WTC11 (cell line): ENCODE measurements at regions not wholly inside any gene's neighbourhood (a gene's known extent, or its start where the extent isn't known, plus 50 kb on each side); places are given as distances from the start of the nearest gene placed in this dataset.

Experiments
- CBFB ChIP-seq: sonication (generic); formaldehyde crosslinking; IDR thresholded peaks from 2 replicates; pipeline ENCODE4 v1.8.1; 2022; ENCODE audit warnings: mild to moderate bottlenecking, low read depth, missing genetic modification reagents
- CTCF ChIP-seq: fragments of 200-600 bp; IDR thresholded peaks from 2 replicates; pipeline ENCODE4 v1.8.0; 2022; ENCODE audit warnings: antibody characterized with exemption
- ESRRA ChIP-seq: sonication (generic); formaldehyde crosslinking; IDR thresholded peaks from 2 replicates; pipeline ENCODE4 v1.8.1; 2022; ENCODE audit warnings: mild to moderate bottlenecking, missing genetic modification reagents, borderline replicate concordance
- MAX ChIP-seq: sonication (generic); formaldehyde crosslinking; IDR thresholded peaks from 2 replicates; pipeline ENCODE4 v1.8.0; 2022; ENCODE audit warnings: mild to moderate bottlenecking, missing genetic modification reagents
- TF ChIP-seq, protein P1 (sequence below): sonication (generic); formaldehyde crosslinking; IDR thresholded peaks from 2 replicates; pipeline ENCODE4 v1.8.1; 2022; ENCODE audit warnings: mild to moderate bottlenecking, moderate library complexity, missing genetic modification reagents

GRCh38 chr18:11502368-11502767 is 107.0 kb upstream of the SLC35G4 start:
- TF ChIP-seq MAX (CRISPR knock-in tag) (no peak), CBFB (CRISPR knock-in tag) (no peak), ESRRA (CRISPR knock-in tag) (no peak), CTCF (no peak)
- TF ChIP-seq, protein P1, sequence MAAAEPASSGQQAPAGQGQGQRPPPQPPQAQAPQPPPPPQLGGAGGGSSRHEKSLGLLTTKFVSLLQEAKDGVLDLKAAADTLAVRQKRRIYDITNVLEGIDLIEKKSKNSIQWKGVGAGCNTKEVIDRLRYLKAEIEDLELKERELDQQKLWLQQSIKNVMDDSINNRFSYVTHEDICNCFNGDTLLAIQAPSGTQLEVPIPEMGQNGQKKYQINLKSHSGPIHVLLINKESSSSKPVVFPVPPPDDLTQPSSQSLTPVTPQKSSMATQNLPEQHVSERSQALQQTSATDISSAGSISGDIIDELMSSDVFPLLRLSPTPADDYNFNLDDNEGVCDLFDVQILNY (CRISPR knock-in tag): no peak
